ENCODE measurements at regions not wholly inside any gene's neighbourhood (a gene's known extent, or its start where the extent isn't known, plus 50 kb on each side); places are given as distances from the start of the nearest gene placed in this dataset.

DNA sequence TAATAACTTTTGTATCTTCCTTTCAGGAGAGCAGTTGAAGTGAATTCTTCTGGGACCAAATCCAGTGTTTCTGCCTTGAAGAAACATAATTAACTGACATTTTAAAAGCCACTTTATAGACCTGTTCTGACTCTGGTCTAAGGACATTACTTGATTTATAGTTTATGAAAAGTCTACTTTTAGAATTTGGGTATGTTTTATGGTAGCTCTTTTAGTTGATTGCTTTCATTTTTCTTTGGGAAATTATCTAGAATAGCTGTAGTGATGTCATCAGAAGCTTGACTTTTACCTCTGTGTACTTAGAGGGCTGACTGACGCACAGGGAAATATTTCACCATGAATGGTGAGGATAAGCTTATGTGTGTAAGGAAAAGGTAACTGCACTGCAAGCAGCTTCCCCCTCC lies 131.8 kb upstream of the LIMCH1 start:
- no peak overlapping the region for H2AFZ ChIP-seq (ENCODE audit: low read length)
- no peak overlapping the region for H3K9ac ChIP-seq (replicated peaks in 1 of 4; ENCODE audit: extremely low read depth in 1 of 4, low read depth in 3 of 4, low read length in 3 of 4)
- H4K8ac ChIP-seq (ENCODE audit: extremely low read depth, insufficient read depth, low read length), result no peak overlapping the region
- FAIRE-seq, result no peak
- no peak overlapping the region for H3K14ac ChIP-seq (ENCODE audit: insufficient read length)
- H3K9me3 ChIP-seq (ENCODE audit: insufficient read depth in 2 of 2, low read depth in 1 of 2, low read length in 1 of 2), result no peaks in the 10 kb centered on the region
- H2BK20ac ChIP-seq (ENCODE audit: low read length), result no peak overlapping the region
- POLR2A ChIA-PET (ENCODE audit: partially characterized antibody), result no interaction called here
- no peaks in the 10 kb centered on the region for H3K36me3 ChIP-seq (ENCODE audit: control insufficient read depth in 2 of 4, insufficient read depth in 4 of 4, low read length in 3 of 4)
- no peak overlapping the region for H3K23ac ChIP-seq (ENCODE audit: insufficient read length)
- no peaks in the 10 kb centered on the region for H3K79me2 ChIP-seq (ENCODE audit: control insufficient read depth in 1 of 2, insufficient read depth in 2 of 2, low read length in 2 of 2)
- TF ChIP-seq NRF1 (IDR thresholded peaks at IDR 0.05; ENCODE audit: low read depth, low read length) (no peak), CHD2 (IDR thresholded peaks at IDR 0.05; ENCODE audit: low read length) (no peak), CEBPB (IDR thresholded peaks at IDR 0.05; ENCODE audit: low read depth, low read length) (no peak), CBX8 (IDR thresholded peaks at IDR 0.05; ENCODE audit: borderline replicate concordance, low read depth, low read length) (no peak), SIRT6 (IDR thresholded peaks at IDR 0.05; ENCODE audit: low read length) (no peak), RXRA (IDR thresholded peaks at IDR 0.05; ENCODE audit: insufficient read depth, low read depth, low read length) (no peak), SP2 (IDR thresholded peaks at IDR 0.05; ENCODE audit: low read length) (no peak), TEAD4 (IDR thresholded peaks at IDR 0.05; ENCODE audit: low read depth, low read length) (no peak), FOSL1 (IDR thresholded peaks at IDR 0.05; ENCODE audit: insufficient read depth, low read depth, low read length) (no peak), HDAC6 (IDR thresholded peaks at IDR 0.05; ENCODE audit: low read depth, low read length) (no peak), YY1 (IDR thresholded peaks at IDR 0.05; ENCODE audit: low read depth, low read length) (no peak), RFX5 (IDR thresholded peaks at IDR 0.05; ENCODE audit: borderline replicate concordance, low read depth, low read length) (no peak), SRF (IDR thresholded peaks at IDR 0.05; ENCODE audit: low read depth, low read length) (no peak), RBBP5 (IDR thresholded peaks at IDR 0.05; ENCODE audit: borderline replicate concordance, low read depth, low read length) (no peak), GTF2F1 (IDR thresholded peaks at IDR 0.05; ENCODE audit: borderline replicate concordance, low read depth, low read length) (no peak)
- no peak overlapping the region for H3K56ac ChIP-seq (replicated peaks; ENCODE audit: insufficient read length, low read depth, low read length)
- H2BK120ac ChIP-seq (replicated peaks; ENCODE audit: low read depth, low read length), result no peak overlapping the region
- H3K18ac ChIP-seq (ENCODE audit: extremely low read depth, low read length), result no peak overlapping the region
- no peaks in the 10 kb centered on the region for H3K79me1 ChIP-seq (ENCODE audit: low read depth, low read length)
- H4K91ac ChIP-seq (replicated peaks; ENCODE audit: insufficient read length, low read length), result no peak overlapping the region
- H3K4me2 ChIP-seq (ENCODE audit: insufficient read depth in 1 of 2, low read depth in 2 of 2, low read length in 2 of 2), result no peak overlapping the region
- no peak overlapping the region for H4K5ac ChIP-seq (ENCODE audit: insufficient read length, low read depth, low read length)
- H3K4me3 ChIP-seq (ENCODE audit: extremely low read depth in 1 of 4, insufficient read depth in 2 of 4, low read depth in 3 of 4, low read length in 4 of 4), result no peak overlapping the region
- no peak overlapping the region for H2BK12ac ChIP-seq (ENCODE audit: low read depth, low read length)
- H2BK15ac ChIP-seq (ENCODE audit: low read length), result no peak overlapping the region
- no peak for DNase-seq (ENCODE audit: low read depth in 1 of 2, low spot score in 2 of 2)
- no peaks in the 10 kb centered on the region for H3K4me1 ChIP-seq (replicated peaks in 1 of 4; ENCODE audit: control insufficient read depth in 3 of 4, insufficient read depth in 4 of 4, low read length in 3 of 4)
- H2AK5ac ChIP-seq (ENCODE audit: low read depth, low read length), result no peak overlapping the region
- no peak overlapping the region for H3K4ac ChIP-seq (replicated peaks; ENCODE audit: insufficient read length, low read depth, low read length)
- H2BK5ac ChIP-seq (ENCODE audit: low read depth, low read length), result no peak overlapping the region
- CTCF ChIA-PET (ENCODE audit: partially characterized antibody), result interaction anchor here (0.9 kb wide), 1 partner anchor 24 kb away, joined by 3 read pairs; no protein-coding TSS in a partner anchor
- no peaks in the 10 kb centered on the region for H4K20me1 ChIP-seq (replicated peaks in 1 of 2; ENCODE audit: control insufficient read depth in 1 of 2, insufficient read depth in 2 of 2, low read length in 2 of 2)
- H3K27ac ChIP-seq (ENCODE audit: low read depth, low read length), result no peak overlapping the region
- 90% methylated on average over 1 of the region's 1 CpG; no CpG with 5 or more reads in 1 of the 2 experiments for WGBS, 2 experiments (ENCODE audit: extremely low coverage in 1 of 2, insufficient coverage in 1 of 2, insufficient read length in 1 of 2, insufficient replicate concordance in 2 of 2, low coverage in 1 of 2, low lambda C conversion rate in 2 of 2, missing lambda C conversion rate in 1 of 2)
- H3K23me2 ChIP-seq (ENCODE audit: low read depth, low read length), result no peaks in the 10 kb centered on the region
- H3K27me3 ChIP-seq (replicated peaks in 1 of 4; ENCODE audit: control insufficient read depth in 3 of 4, extremely low read depth in 1 of 4, insufficient read depth in 3 of 4, low read length in 3 of 4), result no peaks in the 10 kb centered on the region
